GM18907 (cell line): ENCODE measurements at regions not wholly inside any gene's neighbourhood (a gene's known extent, or its start where the extent isn't known, plus 50 kb on each side); places are given as distances from the start of the nearest gene placed in this dataset.

Source experiments
- ATAC-seq: cut with Tn5 transposase; IDR thresholded peaks from one replicate; pipeline ENCODE4 v1.9.1; 2021; ENCODE audit warnings: mild to moderate bottlenecking, moderate library complexity; ENCODE audit not compliant: unreplicated experiment

DNA sequence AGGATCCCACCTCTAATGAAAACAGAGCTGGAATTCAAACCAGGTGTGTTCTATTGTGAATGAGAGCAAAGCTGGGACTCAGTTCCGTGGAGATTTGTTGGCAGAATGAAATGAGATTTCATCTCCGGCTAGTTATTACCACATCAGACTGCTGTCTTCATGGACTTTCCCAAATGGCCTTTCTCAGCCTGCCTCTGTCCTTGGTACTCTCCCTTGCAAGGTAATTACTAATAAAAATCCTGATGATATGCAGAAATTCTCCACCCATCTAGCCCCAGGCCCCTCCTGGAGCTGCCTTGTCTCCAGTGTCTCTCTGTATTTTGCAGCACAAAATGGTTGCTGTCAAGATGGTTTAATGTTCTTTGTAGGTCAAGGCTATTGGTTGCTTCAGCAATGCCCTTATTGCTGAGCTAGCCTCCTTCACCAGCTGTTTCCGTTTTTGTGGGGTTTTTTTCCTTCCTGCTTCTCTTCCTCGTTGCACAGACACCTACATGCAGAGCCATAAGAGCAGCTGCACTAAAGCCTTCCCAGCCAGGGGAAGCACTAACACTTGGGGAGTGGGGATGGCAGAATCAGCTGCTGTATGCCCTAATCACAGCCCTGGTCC lies 185.0 kb upstream of the GHITM start:
- ATAC-seq = no peak

DNA sequence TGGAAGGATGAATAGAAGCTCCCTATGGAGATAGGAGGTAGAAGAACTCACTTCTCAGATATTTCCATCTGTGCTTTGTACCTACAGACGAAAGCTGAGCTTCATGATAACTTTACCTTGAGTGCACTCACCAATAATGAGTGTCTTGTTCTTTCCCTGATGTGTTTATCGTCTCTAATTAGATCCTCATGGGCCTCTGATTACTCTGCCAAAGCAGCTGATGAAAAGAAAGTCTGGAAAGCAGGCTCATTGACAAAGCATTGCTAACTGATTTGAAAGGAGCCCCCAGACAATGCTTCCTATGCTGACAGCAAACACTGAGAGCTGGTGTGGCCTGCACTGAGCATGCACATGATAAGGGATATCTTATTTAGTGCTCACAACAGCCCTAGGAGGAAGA lies 183.9 kb upstream of the GHITM start:
- no peak for ATAC-seq

DNA sequence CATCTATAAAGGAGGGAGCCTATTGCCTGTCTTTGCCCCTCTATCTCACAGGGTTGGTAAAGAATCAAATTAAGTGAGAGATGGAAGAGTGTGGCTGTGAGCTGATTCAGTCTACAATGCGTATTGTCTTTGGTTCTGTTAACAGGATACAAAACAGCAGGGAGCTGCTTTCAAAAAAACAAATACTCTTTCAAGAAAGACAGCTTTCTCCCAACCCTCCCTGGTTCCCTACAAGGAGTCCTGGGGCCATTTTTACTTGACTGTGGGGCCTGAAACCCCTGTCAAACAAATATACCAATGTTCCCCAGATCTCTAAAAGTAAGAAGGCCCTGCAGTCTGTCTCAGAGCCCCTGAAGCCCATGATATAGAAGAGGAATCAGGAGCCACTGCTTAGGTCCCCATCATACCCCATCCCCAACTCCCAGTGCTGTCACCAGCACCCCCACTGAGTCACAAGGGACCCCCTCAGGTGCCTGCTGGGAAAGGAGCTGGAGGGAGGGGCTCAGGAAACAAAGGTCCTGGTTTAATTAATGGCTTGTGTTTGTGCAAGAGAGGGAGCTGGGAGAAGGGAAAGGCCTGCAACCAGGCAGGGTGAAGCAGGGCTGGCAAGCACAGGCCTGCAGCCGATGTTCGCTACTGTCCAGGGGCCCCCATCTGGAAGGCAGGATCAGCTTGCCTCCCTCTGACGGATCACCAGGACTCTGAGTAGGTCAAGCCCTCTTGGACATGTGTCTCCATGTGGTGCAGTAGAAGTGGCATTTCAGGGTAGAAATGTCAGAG lies 182.0 kb upstream of the GHITM start:
- no peak for ATAC-seq

DNA sequence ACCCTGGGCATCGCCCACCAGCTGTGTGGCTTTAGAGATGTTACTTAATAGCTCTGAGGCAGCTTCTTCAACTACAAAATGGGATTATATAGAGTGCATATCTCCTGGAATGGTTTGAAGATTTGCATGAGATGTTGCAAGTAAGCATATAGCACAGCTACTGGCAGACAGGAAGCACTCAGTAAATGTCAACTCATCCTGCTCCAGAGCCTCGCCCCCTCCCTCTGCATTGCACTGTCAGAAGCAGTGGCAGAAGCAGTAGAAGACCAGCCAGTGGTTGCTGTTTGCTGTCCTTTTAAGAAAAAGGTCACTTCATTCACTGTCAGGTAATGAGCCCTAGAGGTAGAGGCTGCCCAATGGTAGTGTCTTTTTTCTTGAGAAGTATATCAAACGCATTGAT lies 180.0 kb upstream of the GHITM start:
- no peak for ATAC-seq

DNA sequence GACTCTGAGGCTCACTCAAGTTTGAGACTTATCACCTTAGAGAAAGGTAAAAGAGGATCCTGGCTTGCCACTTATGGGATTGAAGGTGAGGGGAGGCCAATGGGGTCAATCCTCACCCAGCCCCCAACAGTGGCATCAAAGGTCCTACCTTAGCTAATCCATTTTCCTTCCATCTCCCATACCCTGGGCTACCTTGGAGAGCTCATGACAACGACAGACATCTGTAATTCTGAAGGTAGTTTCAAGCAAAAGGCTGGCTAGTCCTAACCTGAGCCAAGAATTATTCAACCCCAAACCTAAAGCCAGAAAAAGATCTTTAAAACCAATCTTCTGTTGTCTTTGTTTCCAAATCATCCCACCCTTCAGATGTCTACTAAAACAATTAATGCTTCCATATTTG lies 179.2 kb upstream of the GHITM start:
- no peak for ATAC-seq

DNA sequence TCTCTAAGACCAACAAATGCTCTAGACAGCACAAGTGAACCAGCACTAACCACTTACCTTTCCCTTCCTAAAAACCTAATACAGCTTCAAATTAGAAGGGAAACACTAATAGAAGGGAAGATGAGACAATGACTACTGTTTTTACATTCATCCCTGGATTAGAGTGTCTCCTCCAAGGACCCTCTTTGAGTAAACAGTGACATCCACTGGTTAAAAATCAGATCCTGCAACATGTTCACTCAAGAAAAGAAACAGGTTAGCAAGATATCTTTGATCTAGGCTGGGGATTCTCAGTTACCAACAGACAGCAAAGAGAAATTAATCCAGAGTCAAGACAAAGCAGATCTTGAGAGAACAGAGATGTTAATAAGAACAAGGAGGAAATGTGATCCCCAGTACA lies 177.7 kb upstream of the GHITM start:
- ATAC-seq = no peak

DNA sequence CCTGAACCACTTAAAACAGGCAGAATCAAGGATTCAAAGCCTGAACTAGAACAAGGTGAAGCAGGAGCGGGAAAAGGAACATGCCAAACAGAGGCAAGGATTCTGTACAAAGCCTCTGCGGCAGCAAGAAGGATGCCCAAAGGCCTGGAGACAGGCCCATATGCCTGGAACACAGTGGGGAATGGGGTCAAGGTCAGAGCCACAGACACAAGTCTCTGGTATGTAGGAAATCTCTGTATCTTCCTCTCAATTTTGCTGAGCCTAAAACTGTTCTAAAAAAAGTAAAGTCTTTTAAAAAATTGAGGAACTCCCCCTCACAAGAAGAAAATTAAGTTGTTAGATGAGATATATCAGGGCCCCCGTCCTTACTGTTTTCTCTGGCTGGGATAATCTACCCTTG lies 175.9 kb upstream of the GHITM start:
- ATAC-seq = no peak

DNA sequence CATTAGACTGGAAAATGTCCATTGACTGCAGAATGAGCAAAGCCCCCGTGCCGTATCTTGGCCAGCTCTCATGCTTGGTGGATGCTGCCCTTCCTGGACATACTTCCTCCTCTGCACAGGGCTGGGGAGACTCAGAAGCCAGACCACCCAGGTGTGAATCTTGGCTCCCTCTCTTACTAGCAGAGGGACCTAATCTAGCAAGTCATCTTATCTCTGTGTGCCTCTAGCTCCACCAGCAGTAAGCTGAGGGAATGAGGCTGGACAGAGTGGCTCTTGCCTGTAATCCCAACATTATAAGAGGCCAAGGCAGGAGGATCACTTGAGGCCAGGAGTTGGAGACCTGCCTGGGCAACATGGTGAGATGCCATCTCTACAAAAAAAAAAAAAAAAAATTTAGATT lies 173.8 kb upstream of the GHITM start:
- no peak for ATAC-seq

DNA sequence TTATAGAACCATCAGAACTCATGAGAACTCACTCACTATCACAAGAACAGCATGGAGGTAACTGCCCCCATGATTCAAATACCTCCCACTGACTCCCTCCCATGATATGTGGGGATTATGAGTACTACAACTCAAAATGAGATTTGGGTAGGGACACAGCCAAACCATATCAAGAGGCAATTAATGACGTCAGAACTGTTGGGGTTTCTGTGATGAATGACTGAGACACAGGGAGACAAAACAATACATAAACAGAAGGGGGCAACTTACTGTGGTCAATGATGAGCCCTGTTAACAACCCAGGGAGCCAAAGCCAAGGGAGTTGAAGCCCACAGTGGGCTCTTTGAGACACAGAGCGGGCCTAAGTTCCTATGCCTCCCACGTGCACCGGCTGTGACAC lies 171.3 kb upstream of the GHITM start:
- ATAC-seq = no peak

DNA sequence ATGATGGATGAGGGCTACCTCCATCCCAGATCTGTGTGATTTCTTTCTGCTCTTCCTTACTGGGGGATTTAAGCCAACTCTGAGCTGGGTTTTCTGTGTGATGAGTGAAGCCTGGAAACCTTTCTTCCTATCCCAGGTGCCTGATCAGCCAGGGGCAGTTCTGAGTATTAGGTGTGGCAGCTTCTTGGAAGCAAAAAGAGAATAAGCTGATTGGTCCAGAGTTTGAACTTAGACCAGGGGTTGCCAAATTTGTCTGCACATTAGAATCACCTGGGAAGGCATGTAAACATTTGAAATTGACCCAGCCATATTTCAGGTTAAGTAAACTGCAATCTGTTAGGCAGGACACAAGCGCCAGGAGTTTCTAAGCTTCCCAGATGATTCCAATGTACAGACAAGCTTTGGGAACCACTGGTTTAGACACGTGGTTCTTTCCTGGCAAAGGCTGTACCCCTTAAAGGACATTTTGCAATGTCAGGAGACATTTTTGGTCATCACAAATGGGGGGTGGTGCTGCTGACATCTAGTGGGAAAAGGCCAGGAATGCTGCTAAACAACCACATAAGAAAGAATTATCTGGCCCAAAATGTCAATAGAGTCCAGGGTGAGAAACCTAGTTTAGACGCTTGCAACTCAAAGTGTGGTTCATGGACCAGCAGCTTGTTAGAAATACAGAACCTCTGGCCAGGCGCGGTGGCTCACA lies 160.5 kb upstream of the GHITM start:
- no peak for ATAC-seq

DNA sequence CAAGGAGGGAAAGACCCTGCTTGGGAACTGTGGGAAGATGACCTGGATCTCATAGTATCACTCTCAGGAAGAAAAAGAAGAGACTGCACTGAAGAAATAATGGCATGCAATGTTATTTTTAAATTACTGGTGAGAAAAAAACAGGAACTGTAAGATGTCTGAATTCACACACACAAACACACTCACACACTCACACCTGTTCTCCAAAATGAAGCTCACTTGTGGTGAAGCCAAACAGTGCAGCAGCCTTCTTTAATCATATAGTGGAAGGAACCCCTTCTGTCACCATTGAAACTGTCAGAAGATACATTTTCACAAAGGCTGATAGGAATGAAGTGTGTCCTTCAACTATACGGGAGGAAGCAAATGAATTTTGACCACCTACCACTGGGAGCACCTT lies 156.5 kb upstream of the GHITM start:
- ATAC-seq = no peak

DNA sequence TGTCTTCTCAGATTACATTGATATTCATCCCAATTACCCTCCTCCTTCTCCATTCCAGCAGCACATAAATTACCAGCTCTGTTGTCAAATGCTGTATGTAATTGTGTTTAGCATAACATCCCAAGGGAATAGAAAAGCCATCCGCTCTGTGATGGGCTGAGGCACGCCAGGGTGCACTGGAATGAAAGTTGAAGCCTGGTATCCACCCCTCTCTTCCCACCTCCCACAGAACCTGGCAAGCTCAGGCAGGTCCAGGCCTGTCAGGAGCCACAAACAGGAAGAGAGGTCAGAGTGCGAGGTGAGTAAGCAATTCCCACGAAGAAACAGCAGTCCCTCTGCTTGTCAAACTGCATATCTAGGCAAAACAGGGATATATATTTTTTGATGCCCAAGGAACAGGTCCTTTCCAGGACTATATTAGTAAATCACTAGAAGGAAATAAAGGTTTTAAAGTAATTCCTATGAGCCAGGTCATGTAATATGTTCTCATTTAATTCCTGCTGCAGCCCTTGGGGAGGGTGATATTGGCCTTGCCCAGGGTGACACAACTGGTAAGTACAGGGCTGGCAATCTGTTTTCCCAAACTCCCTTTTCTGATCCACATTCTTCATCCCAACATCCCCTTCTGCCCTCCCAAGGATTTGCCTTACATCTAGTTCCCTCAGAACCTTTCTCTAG lies 155.6 kb upstream of the GHITM start:
- no peak for ATAC-seq

DNA sequence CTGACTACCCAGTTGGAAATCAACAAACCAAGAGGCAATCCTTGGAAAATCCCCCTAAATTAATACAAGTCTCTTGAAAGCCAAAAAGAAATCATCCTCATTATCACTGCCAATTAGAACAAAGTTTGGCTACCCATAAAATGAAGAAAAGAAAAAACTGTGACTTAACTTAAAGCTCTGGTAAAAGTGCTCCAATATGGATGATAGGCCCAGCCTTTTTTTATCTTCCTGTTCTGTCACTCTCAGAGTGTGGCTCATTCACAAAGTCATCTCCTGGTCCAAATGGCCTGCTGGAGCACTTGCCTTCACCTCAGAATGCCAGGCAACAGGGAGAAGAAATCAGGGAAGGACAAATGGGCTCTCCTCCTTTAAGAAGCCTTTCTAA lies 155.1 kb upstream of the GHITM start:
- no peak for ATAC-seq

DNA sequence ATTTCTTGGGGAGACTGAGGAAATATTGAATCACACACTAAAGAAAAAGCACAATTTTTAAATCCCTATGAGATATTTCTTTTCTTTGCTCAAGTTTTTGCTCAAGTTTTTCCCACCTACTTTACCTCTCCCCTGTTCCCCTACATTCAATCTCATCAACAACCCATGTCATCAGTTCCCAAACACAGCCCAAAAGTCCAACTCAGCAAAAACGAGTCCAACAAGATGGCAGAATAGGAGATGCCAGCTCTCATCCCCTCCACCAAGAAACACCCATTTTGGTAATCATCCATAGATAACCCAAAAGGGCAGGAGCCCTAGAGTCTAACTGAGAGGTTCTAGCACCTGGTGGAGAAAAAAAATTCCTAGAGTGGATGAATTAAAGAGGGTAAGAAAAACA lies 152.5 kb upstream of the GHITM start:
- no peak for ATAC-seq

DNA sequence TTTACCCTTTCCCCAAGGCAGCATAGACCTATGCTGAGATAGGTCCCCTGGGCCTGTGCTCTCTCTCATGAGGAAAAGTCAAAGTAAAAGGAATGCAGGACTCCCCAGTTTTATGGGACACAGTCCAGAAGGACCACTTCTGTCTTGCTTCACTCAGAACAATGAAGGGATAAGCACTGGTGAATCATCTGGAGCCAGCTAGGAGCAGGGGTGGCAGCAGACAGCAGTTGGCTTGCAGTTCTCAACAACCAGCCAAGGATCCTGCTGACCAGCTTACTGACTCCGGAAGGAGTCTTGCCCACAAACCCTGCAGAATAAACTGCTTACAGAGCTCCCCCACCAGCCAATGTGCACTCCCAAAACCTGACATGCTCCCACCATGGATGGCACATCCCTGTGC lies 152.1 kb upstream of the GHITM start:
- no peak for ATAC-seq

DNA sequence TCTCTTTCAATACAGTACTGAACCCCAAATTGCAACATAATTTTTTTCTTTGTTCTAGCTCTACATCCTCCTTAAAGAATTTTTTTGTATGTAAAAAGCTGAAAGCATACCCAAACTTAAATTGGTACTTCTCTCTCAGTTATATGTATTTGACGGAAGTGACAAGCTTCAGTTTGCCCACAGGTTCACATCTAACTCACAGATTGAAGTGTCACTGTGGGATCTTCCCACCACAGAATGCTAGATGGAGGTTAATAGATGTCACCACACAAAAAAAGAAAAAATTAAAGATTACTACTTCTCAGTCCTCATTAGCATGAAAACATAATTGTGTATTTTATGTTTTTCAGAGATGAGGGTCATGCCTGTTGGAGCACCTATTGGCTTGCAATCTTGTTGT lies 150.9 kb upstream of the GHITM start:
- no peak for ATAC-seq

DNA sequence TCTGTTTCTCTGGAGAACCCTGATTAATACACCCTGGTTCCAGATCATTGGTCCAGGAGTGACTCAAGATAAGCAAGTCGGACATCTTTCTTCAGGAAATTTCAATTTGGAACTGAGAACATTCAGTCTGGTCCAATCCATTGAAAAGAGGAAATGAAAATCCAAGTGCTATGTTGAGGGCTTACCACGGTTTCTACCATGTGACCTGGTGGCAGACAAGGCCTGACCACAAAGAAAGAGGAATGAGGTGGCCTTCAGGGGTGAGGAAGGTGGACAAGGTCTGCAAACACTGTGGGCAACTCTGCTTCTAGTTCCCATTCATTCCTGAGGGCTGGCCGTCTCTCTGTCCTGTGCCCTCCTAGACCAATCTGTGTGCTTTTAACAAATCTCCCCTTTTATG lies 149.2 kb upstream of the GHITM start:
- peak; percentile 97 for ATAC-seq

DNA sequence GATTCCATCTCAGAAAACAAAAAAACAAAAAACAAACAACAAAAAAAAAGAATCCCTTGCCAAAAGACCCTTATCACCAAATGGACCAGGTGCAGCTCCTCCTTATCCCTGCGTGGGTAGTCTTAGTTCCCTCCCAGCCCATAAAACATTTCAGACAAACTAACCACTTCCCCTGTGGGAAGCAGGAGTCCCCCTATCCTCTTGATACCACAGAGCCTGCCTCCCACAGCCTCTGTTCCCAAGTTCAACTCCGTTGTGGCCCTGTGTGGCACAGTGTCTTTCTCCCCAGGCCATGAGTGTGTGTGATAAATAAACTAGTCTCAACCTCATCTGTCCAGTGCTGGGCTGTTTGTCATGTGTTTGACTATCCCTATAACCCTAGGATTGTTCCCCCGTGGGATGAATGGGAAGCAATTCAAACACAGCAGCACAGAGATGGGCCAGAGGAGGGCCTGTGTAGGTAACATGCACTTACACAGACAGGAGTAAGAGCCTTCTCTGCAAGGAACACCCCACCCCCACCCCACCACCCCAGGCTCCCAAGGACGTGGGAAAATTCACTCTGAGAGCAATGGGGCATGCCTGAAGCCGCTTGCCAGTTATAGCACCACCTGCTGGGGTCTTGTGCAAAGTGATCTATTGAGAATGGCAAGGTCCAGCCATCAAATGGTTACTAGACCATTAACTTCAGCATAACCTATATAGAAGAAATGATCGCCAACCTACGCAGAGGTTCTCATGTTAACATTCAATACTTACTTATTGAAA lies 147.1 kb upstream of the GHITM start:
- ATAC-seq = peak; percentile 39

DNA sequence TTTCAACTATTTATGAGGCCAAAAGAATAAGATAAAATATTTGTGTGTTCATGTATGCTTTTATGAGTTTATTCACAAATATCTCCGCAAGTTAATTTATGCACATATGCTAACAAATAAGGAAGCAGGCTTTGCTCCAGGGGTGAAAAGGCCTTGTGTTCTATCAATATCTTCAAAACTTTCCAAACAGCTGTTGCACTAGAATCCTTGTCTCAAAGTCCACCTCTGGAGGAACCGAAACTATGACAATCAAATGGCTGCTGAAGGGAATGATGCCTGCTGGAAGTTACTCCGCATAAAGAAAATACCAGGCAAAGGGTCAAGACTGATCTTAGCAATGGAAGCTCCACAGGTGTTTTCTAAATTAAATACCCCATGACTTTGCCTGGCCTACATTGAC lies 145.0 kb upstream of the GHITM start:
- no peak for ATAC-seq

DNA sequence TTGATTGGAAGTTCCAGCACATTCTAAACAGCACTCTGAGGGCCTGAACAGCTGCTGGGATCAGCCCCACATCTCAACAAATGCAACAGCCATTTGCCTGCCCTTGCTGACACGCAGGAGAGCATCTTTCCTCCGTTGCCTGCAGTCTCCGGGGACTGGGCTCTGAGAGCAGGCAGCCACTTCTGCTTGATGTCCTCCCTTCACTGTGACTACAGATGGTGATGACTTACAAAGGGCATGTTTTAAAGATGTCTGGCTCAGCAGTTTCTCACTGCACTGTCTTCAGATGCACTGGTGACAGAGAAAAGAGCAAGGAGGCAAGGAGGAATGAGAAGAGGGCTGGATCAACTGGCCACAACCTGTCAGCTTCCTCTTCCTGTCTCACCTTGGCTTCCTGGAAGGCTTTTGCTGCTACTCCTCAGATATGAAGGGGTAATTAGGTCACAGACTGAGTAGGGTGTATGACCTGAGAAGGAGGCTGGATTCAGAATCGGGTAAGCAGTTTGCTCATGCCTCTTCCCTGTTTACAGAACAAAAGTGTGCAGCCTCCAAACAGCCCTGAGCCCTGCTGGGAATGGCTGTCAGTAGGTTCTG lies 143.5 kb upstream of the GHITM start:
- no peak for ATAC-seq

DNA sequence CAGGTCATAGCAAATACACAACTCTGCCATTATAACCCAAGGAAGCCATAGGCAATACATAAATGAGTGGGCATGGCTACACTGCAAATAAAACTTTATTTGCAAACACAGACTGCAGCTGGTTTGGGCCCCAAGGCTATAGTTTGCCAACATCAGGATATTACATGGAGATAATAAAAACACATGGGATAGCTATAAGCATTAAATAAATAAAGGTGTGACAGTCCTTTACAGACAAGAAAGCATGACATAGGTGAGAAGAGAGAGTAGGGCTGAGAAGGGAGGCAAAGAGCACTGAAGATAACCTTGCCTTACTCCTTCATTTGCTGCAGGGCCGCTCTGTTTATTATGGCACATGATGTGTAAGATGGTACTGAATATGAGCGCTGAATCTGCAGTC lies 135.1 kb upstream of the GHITM start:
- no peak for ATAC-seq
